ENCODE measurements at regions not wholly inside any gene's neighbourhood (a gene's known extent, or its start where the extent isn't known, plus 50 kb on each side); places are given as distances from the start of the nearest gene placed in this dataset.
"Not testable (repeated sequence)": the region's sequence is repeated elsewhere in the genome, so short reads cannot be mapped to it uniquely, and the experiment has no call there.

DNA sequence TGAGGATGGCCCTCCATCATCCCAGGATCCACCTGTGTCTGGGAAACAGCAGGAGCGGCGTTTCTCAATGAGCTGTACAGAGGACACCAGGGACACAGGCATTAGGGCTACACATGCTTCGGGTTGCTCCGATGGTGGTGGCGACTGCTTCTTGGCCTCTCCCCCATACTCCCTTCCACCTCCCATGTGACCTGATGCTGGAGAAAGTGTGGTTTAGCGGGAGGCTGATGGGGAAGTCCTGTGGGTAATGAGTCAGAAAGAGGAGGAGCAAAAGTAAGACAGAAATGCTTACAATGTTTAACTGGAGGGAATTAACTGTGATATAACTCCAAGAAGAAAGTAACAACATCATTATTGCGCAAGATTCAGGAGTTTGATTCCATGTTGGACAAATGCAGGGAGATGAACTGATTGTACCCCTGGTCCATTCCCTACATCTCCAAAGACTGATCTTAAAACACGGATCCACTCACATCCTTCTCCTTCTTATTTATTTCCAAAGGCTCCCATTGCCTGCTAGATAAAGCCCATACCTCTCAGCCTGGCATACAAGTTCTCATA is 186.6 kb downstream of the NRP2 start:
- H3K4me3 ChIP-seq (ENCODE audit: low read depth, low read length) = no peak overlapping the region
- peak; percentile 72 for DNase-seq (ENCODE audit: low read depth)

DNA sequence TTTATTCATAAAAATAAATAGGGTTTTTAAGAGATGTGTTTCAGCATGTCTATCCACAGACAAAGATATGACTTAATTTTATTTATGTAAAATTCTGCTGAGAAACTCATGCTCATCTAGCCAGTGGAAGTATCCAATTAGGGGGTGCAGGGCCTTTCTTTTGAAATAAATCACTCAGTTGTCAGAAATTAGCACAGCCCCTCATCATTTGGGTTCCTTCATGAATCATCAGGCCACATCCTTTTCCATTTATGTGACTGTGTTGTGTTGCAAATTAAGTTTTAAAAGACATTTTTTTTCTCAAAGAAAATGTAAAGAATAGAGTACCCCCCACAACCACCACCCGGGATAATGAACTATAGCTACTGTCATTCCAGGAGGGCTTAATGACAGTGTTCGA is 185.8 kb downstream of the NRP2 start:
- H3K4me3 ChIP-seq (ENCODE audit: low read depth, low read length) = no peak overlapping the region
- no peak for DNase-seq (ENCODE audit: low read depth)

DNA sequence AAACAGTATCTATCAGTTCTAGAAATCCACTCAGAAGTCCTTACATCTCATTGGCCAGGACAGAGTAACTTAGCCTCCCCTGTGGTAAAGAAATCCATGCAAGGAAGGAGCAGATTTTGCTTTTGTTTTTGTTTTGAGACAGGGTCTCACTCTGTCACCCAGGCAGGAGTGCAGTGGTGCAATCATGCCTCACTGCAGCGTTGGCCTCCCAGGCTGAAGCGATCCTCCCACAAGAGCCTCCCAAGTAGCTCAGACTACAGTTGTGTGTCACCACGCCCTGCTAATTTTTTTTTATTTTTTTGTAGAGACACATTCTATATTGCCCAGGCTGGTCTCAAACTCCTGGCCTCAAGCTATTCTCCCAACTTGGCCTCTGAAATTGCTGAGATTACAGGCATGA is 185.1 kb downstream of the NRP2 start:
- H3K4me3 ChIP-seq (ENCODE audit: low read depth, low read length) = no peak overlapping the region
- no peak for DNase-seq (ENCODE audit: low read depth)

DNA sequence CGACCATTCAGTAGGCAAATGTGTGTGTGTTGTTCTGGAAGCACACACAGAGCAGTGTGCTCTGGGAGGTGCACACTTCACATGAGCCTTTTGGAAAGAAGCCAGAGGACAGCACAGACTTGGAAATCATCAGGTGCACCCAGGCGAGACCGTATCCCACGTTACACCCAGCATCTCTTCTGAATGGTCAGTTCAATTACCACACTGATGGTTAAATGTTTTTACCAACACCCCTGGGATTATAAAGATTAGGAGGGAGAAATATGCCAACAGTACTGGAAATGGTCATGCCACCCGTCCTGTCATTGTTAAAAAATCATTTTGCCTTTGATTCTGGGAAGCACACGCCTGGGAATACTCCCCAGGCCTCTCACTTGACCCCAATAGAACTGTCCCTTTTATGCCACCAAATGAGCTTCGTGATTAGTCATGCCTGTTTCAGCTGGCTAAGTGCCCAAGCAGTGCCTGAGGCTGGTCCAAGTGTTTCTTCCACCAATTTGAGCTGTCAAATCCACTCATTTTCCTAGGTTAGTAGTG is 183.7 kb downstream of the NRP2 start:
- no peak for DNase-seq (ENCODE audit: low read depth)

DNA sequence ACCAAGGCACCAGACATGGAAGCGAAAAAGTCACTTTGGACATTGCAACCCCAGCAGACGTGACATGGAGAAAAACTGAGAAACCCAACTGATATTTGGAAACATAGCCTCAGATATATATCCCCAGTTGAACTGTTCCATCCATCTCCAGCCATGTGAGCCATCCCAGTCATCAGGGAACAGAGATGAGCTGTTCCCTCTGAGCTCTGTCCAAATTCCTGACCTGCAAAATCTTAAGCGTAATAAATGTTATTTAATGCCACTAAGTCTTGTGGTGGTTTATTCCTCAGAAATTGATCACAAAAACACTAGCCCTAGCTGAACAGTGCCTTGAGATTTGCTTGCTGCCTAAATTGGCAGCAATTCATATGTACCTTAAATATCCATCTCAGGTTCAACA is 182.8 kb downstream of the NRP2 start:
- DNase-seq (ENCODE audit: low read depth) = no peak

More for the DNA sequence above, 183.7 kb downstream of the NRP2 start:
- no peak overlapping the region for H3K4me3 ChIP-seq (ENCODE audit: low read depth, low read length)

DNA sequence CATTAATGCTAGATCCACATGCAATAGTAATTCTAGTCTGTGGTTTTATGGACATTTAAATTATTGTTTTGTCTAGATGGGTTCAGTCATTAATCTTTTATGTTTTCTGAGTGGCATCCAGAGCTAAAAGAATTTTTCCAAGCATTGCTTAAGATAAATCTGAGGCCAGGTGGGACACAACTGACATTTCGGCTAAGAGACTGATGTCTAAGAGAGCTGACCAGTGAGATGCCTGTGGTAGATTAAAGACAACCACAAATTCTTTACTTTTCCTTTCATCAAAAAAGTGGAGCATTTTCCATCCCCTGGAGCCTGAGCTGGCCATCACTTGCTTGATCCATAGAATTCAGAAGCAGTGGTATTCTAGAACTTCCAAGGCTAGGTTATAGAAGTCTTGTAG is 182.2 kb downstream of the NRP2 start:
- no peak for DNase-seq (ENCODE audit: low read depth)
- H3K4me3 ChIP-seq (ENCODE audit: low read depth, low read length) = no peak overlapping the region

More for the DNA sequence above, 182.8 kb downstream of the NRP2 start:
- no peak overlapping the region for H3K4me3 ChIP-seq (ENCODE audit: low read depth, low read length)

DNA sequence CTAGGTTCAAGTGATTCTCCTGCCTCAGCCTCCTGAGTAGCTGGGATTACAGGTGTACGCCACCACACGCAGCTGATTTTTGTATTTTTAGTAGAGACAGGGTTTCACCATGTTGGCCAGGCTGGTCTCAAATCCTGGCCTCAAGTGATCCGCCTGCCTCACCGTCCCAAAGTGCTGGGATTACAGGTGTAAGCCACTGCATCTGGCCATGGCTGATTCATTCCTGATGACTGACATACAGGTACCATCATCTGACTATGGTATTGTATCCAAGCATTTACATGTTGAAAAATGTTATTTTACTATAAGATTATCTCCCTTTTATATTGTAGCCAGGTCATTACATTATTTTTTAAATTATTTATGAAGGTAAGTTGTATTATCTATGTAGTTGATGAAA is 180.5 kb downstream of the NRP2 start:
- H3K4me3 ChIP-seq (ENCODE audit: low read depth, low read length); DNase-seq (ENCODE audit: low read depth): not testable (repeated sequence)

DNA sequence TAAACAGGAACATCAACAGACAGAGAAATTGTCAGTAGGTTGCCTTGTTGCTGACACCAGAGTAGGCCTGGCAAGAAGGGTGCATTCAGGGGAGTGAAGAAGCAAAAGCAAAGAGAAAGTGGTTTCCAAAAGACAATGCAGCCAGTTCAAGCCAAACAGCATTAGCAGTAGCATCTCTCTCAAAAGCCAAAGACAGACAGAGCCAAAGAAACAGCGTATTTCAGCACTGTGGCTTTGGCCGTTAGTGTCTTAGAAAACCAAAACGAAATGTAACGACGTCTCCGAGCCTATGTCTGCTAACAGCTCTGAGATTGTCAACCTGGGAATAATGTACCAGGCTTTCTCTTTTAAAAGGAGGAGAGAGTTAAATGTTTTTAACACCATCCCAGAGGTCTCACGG is 178.6 kb downstream of the NRP2 start:
- no peak for DNase-seq (ENCODE audit: low read depth)
- no peak overlapping the region for H3K4me3 ChIP-seq (ENCODE audit: low read depth, low read length)

DNA sequence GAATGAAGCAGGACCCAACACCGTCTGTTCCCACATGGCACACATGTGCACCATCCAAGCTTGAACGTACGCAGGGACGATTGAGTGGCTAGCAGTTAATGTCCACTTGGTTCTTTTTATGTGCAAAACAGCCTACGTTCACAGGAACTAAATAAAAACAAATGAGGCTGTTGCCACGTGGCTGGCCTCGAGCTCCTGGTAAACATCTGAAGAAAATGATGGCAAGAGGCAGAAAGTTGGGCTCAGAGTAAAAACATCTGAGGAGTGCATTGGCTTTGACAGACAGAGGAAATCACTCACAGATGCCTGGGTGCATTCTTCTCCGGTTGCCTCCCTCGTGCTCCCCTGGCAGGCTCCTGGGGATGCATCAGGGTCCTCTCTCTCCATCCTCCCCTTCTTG is 177.9 kb downstream of the NRP2 start:
- DNase-seq (ENCODE audit: low read depth) = no peak
- no peak overlapping the region for H3K4me3 ChIP-seq (ENCODE audit: low read depth, low read length)

DNA sequence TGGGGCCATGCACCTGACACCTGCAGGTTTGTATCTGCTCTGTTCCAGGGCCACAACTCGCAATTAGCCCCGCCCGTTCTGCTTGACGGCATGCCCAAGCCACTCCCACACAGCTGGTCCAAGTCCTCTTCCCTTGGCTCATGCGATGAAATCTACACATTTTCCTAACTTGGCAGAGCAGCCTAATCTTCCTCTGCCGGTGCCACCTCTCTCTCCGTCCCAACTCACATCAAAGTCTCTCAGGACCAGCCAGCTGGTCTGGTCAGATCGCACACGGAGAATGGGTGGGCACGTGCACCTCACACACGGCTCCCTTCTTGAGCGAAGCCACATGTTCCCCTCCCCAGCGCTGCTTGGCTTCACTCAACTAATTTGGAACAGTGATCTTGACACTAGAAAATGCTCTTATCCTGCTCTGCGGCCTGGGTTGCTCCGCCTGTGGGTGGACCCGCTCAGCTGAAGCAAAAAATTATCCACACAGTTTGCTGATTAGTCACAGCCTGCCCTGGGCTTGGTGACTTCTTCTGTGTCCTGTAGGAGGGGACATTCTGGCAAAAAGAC is 176.7 kb downstream of the NRP2 start:
- H3K4me3 ChIP-seq (ENCODE audit: low read depth, low read length) = no peak overlapping the region
- no peak for DNase-seq (ENCODE audit: low read depth)

DNA sequence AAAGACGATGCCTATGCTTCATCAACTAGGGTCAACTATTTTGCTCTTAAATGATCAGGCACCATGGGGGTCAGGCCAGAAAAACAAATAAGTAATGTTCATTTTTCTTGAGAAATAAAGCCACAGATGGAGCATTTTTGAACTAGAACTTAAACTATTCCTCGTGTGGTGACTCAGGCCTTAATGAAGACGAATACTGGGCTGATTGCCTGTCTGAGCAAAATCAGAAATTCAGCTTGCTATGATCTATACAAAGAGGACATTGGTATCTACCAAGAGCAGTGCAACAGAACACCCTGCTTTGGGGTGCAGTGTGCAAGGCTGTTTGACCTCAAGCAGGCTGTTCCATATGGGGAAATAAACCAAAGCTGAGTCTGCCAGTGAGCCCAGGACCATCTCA is 176.0 kb downstream of the NRP2 start:
- no peak overlapping the region for H3K4me3 ChIP-seq (ENCODE audit: low read depth, low read length)
- DNase-seq (ENCODE audit: low read depth) = no peak

DNA sequence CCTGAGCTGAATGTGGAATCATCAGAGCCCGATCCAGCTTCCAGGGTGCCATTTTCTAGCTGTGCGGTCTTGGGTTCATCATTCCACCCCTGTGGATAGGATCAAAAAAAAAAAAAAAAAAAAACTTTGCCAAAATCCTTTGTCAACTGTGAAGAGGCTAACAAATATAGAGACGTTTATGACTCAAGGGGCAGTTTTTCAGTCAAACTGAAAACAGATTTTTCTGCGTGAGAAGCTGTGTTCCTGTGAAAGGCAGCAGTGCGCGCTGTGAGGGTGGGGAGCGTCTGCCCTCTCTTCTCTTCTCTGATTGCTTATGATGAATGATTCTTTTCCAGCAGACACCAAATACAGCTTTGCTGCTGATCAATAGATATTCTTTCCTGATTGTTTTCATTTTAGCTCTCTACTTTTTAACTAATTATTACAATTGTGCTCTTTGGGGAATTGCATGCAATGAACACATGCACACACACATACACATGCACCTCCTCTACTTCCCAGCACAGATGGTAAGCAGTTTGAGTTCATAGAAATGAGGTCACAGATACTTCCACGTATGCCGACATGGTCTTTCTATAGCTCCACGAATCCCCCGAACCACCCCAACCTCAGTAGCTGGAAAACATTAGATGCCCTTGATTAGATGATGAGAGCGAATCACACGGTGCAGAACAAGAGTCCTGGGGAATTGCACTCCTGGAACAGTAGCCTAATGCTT is 175.4 kb downstream of the NRP2 start:
- no peak overlapping the region for H3K4me3 ChIP-seq (ENCODE audit: low read depth, low read length)
- DNase-seq (ENCODE audit: low read depth) = no peak

DNA sequence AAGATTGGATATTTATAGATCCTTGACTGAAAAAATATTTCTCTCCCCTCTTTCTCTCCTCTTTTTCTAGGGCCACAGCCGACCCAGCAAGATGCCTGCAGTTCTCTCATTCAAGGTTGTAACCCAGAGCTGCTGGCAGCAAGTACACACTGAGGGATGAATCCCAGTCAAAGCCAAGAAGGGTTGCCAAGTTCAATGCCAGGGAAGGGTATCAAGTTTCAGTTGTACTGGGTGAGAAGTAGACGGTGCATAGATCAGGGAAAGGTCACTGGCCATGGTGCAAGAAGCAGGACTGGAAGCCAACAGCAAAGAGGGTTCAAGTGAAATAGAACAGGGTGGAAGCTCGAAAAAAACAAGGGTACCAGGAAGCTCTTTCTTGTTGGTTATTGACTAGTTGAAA is 170.2 kb downstream of the NRP2 start:
- no peak overlapping the region for H3K4me3 ChIP-seq (ENCODE audit: low read depth, low read length)
- DNase-seq (ENCODE audit: low read depth) = no peak

DNA sequence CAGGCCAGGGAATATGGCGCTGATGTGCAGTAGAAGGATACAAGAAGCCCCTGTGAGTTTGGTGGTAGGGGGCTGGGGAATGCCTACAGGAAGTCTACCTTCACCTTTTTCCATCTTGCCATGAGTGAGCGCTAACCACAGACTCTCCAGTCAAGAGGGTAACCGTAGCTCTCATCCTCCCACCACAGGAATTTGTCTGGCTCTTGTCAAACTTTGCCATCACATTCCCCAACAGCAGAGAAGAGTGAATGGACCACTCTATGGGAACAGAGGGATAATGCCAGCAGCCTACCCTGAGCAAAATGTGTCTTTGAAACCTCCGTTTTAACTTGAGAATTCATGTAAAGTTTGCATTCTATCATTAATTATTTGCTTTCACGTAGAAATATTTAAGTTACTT is 168.3 kb downstream of the NRP2 start:
- H3K4me3 ChIP-seq (ENCODE audit: low read depth, low read length) = no peak overlapping the region
- no peak for DNase-seq (ENCODE audit: low read depth)

DNA sequence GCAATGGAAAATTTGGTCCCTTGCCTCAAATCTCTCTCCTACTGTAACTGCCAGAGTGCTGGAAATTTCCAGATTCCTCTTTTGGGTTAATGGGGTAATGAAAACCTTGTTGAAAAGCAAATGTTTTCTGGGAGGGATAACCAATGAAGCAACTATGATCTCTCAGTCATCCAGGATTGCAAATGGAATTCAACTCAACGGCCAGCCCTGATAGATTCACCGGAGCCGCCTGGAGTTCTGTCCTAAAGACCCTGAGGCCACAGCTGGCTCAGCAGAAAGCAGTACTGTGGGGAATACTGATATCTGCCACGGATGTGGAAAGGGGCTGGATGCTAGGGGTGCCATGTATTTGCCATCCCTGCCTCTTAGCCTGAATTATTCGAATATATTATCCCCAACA is 167.8 kb downstream of the NRP2 start:
- DNase-seq (ENCODE audit: low read depth) = no peak
- no peak overlapping the region for H3K4me3 ChIP-seq (ENCODE audit: low read depth, low read length)

DNA sequence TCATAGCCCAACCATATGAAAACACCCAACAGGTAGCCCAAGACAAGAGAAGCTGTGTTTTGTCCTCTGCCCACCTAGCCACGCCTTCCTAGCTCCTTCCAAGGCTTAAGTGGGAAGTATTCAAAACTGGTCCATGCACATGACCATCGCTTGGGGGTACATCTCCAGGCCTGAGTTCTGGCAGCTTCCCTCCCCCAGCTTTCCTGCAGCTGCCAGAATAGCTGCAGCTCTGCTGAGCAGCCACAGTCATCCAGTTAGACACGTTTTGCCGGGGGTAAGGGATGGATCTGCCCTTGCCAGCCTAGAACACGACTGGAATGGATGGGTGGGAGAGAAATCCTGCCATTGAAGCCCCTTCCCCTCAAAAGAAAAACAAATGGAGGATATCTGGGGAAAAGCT is 166.8 kb downstream of the NRP2 start:
- no peak for DNase-seq (ENCODE audit: low read depth)

DNA sequence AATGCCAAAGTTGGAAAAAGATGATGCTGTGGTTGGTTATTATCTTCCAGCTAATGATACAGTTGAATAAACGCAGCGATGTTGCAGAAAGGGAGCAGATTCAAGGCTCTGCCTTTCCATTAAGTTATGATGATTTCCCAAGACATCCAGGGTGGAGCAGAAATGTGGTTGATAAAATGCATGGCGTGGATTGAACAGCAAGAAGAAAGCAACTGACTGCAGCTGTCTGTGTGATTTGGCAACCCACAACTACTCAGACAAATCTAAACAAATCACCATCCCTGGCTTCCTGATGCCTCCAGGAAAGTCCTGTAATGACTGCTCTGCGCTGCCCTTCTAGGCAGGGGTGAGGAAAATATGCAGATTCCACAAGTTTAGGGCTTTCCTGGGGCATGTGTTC is 166.3 kb downstream of the NRP2 start:
- H3K4me3 ChIP-seq (ENCODE audit: low read depth, low read length) = no peak overlapping the region
- DNase-seq (ENCODE audit: low read depth) = peak; percentile 36

More for the DNA sequence above, 166.8 kb downstream of the NRP2 start:
- H3K4me3 ChIP-seq (ENCODE audit: low read depth, low read length) = no peak overlapping the region

All from skeletal muscle cell (primary cell).